NCI-H1436 treated with DMSO at 0.1 percent for 48 hours (cell line): ENCODE measurements at regions not wholly inside any gene's neighbourhood (a gene's known extent, or its start where the extent isn't known, plus 50 kb on each side); places are given as distances from the start of the nearest gene placed in this dataset.

ENCODE experiments used
- DNase-seq: peaks from one replicate; lab custom pipeline; 2025; lab: John Stamatoyannopoulos, UW

GRCh38 chr6:54646069-54646950 lies 200.3 kb upstream of the FAM83B start:
- no peak for DNase-seq

DNA sequence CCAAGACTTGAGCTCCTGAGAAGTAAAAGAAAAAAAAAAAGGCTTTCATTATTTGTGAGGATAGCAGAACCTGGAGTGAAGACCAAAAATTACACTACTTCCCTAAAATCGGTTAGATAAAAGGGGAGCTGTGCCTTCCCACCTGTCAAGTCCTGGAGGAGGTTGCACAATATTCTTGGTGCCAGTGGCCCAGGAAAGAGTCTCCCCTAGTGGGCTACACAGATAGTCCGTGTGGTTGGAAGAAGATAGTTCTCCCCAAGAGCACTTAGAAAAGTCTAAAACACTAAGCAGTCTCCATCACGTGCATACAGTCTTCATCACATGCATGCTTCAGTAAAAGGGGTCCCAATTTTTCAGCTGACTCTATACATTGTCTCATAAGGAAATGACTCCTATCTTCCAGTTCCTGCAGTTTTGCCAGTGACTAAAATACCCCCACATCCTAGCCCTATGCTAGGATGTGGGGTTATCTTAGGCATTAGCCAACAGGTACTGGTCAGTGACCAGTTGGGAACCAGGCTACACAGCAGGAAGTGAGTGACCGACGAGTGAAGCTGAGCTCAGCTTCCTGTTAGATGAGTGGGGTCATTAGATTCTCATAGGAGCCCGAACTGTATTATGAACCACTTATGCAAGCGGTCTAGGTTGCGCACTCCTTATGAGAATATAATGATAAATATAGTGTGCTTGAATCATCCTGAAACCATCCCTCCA lies 199.5 kb upstream of the FAM83B start:
- no peak for DNase-seq

DNA sequence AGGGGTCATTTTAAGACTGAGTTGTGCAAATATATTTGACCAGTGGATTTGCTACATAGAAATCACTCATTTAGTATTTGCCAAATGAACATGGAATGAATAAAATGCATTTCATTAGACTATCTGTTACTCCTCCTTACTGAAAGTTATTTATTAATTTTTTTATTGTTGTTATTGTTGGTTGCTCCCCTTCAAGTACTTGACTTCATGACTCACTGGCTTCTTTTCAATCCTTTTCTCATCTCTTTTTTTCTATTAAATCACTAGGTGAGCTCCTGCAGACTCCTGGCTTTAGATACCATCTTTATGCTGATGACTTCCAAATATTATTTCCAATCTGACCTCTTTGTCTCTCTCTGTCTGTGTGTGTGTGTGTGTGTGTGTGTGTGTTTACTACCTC lies 192.2 kb upstream of the FAM83B start:
- DNase-seq, result no peak

GRCh38 chr6:54655162-54655561 lies 191.4 kb upstream of the FAM83B start:
- no peak for DNase-seq

DNA sequence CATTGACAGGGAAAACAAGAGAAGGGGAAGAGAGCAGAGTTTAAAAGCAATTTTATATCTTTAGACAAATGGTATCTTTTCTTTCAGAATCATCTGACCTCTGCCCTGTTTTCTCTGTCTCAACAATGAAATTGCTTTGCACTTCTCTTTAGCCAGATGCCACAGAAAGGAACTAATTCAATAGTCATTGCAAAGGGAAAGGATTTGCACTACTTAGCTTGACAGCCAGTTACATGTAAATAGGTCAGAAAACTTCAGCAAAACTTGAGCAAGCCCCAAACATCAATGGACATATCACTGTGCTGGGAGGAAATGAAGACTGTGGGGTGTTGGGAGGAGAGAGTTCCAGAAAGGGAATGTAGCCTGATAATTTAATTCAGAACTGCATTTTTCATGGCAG lies 181.3 kb upstream of the FAM83B start:
- no peak for DNase-seq

- no peak for DNase-seq
These were observed 166.0 kb upstream of the FAM83B start for GRCh38 chr6:54680531-54680930.

GRCh38 chr6:54681267-54681666 lies 165.3 kb upstream of the FAM83B start:
- DNase-seq, result no peak

GRCh38 chr6:54681987-54682386 lies 164.6 kb upstream of the FAM83B start:
- no peak for DNase-seq

GRCh38 chr6:54689620-54690019 lies 157.0 kb upstream of the FAM83B start:
- no peak for DNase-seq

DNA sequence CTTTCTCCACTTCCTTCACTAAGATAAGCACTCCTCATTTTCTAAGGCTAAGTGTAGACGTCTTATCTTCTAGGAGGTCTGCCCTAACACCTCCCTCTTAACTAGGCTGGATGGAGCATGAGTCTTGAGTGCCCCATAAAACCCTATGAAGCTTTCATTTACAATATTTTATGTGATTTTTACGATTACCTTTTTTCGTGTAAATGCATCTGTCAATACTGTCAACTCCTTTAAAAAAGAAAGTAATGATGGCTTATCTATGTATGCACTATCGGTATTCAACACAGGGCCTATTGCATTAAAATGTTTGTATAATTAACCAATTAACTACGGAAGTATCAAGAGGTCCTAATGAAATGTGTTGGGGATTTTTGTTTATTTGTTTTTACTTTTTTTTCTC lies 156.0 kb upstream of the FAM83B start:
- DNase-seq, result no peak

- DNase-seq, result no peak
These were observed 151.5 kb upstream of the FAM83B start for GRCh38 chr6:54694928-54695532.

DNA sequence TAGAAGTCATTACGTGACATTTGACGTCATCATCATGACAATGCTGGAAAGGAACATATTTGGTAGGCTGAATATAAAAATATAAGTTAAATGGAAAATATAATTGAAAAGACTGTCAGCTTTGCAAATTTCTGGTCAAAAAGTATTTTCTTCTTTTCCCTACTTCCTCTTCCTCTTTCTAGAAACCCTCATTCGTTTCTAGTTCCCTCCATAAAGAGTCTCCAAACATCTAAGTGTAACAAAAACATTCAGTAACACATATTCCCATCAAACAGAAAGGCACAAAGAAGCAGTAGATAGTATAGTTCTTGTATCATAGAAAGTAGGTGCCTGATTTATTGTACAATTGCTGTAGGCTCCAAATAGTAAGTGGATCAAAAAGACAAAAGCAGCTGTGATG lies 150.8 kb upstream of the FAM83B start:
- DNase-seq, result no peak

- DNase-seq, result no peak
These were observed 149.1 kb upstream of the FAM83B start for GRCh38 chr6:54697424-54697823.

DNA sequence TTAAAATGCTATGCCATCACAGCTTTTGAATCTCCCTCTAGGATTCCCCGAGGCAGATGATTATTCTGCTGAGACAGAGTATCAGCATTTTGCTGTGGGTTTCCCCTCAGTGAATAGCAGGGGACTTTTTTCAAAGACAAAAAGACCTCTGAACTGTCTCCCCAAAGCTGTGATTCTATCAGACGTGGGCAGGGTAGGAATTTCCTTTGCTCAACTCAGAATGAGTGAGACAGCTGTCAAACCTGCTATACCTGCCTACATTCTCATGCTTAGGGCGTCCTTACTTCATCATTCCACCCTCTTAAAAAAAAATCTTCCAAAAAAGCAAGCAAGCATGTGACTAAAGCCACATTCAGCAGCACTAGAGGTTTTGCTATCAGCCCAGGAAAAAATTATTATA lies 147.6 kb upstream of the FAM83B start:
- no peak for DNase-seq

DNA sequence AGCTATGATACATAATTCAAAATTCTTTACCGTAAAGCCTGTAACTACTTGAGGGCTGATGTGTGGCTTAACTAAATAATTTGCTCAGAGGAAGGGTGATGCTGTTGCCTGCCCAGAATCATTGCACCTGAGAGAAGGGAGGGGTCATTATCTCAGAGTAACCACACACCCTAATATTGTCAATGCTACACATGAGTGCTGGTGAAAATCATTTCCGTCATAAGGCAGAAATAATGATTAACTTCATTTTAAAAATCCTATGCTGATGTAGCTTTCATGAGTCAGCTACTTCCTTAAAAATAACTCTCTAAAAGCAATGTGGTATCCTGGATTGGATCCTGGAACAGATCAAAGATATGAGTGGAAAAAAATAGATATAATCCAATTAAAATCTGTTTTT lies 146.4 kb upstream of the FAM83B start:
- no peak for DNase-seq

GRCh38 chr6:54702772-54703171 lies 143.8 kb upstream of the FAM83B start:
- DNase-seq, result no peak

DNA sequence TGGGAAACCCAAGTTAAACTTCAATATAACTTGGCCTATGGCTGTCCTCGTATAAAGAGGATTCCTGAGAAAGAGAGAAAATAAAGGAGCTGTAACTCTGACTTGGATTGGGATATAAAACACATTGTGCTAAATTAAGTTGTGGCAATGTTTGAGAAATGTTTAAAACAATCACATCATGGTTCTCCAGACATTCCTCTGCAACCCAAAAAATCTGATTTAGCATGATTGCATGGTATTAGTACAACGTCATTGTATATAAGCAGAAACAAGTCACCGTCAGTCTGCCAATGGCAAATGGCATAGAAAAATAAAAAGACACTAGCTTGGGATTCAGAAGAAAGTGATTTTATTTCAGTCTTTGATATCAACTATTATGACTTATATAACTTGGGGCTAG lies 140.2 kb upstream of the FAM83B start:
- DNase-seq, result no peak

DNA sequence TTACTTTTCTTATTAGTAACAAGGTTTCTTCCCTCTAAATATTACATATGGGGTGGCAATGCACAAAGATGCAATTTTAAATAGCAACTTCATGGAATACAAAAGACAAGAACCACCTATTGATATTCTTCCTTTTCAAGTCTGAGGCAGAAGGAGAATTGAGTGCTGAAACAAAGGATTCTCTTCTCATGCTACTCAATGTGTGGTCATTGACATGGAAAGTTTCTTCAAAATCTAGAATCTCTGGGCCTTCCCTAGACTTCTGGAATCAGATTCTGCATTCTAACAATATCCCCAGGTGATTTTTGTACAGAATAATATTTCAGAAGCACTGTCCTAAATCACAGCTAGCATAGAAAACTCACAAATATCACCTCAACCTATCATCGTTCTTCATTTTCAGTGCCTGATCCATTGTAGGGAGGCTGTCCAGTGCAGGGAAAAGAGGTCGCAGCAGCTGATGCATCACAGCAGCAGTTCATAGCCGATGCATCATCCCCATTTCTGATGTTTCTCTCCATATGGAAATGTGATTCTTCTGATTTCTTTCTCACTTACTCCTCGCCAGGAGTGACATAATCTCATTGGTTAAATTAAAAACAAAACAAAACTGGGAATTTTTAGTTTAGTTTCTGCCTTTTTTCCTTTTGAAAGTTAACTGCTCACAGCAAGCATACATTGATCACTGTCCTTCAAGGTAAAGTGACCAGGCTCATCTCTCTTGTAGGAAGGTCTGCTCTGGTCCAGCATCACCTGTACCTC lies 139.5 kb upstream of the FAM83B start:
- DNase-seq, result no peak

GRCh38 chr6:54710456-54710855 lies 136.1 kb upstream of the FAM83B start:
- no peak for DNase-seq

GRCh38 chr6:54716010-54716409 lies 130.6 kb upstream of the FAM83B start:
- DNase-seq, result no peak

- no peak for DNase-seq
These were observed 129.7 kb upstream of the FAM83B start for GRCh38 chr6:54716877-54717276.

DNA sequence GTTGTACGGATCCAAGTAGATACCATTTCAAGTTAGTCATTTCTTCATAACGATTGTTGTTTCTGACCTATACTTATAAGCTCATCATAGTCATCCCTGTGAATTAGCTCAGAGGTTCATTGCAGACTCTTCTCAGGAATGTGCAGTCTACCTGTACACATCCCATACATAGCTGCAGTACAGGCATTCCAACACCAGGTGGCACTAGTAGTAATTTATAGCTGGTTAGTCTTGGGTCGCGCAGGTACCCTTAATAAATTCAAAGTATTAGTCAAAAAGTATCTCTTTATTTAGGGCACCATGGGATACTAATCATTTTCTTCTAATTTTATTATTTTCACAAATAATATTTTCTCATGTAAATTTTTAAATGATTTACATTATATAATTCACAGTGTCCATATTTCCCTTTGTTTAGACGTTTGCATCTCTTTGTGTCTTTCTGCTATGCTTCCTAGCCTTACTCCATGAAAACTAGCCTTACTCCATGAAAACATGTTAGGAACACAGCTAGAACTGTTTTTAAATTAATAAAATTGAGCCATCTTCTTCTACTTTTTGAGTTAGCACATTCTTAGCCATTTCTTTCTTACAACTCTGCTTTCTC lies 128.6 kb upstream of the FAM83B start:
- DNase-seq, result peak; percentile 48
